ENCODE measurements at regions not wholly inside any gene's neighbourhood (a gene's known extent, or its start where the extent isn't known, plus 50 kb on each side); places are given as distances from the start of the nearest gene placed in this dataset.
"Not testable (repeated sequence)": the region's sequence is repeated elsewhere in the genome, so short reads cannot be mapped to it uniquely, and the experiment has no call there.

GRCh38 chr2:45103351-45104345, 94.4 kb upstream of the SIX2 start:
- DNase-seq: no peak

- no peak for DNase-seq
These were observed 93.4 kb upstream of the SIX2 start for GRCh38 chr2:45102579-45103117.

- DNase-seq: no peak
These were observed 92.9 kb upstream of the SIX2 start for GRCh38 chr2:45102141-45102540.

GRCh38 chr2:45096996-45097395, 87.7 kb upstream of the SIX2 start:
- no peak for DNase-seq

GRCh38 chr2:45096038-45096437, 86.8 kb upstream of the SIX2 start:
- not testable (repeated sequence) for DNase-seq

- no peak for DNase-seq
These were observed 84.4 kb upstream of the SIX2 start for GRCh38 chr2:45093663-45094062.

- DNase-seq: no peak
These were observed 83.9 kb upstream of the SIX2 start for GRCh38 chr2:45093181-45093580.

- no peak for DNase-seq
These were observed 80.5 kb upstream of the SIX2 start for GRCh38 chr2:45089554-45090261.

GRCh38 chr2:45085487-45085886, 76.2 kb upstream of the SIX2 start:
- DNase-seq: no peak

GRCh38 chr2:45084361-45085020, 75.2 kb upstream of the SIX2 start:
- no peak for DNase-seq

- DNase-seq: peak; percentile 30 to 65 (median 39)
These were observed 73.9 kb upstream of the SIX2 start for GRCh38 chr2:45083175-45083574.

GRCh38 chr2:45074713-45075112, 65.5 kb upstream of the SIX2 start:
- DNase-seq: no peak

GRCh38 chr2:45072862-45073237, 63.6 kb upstream of the SIX2 start:
- DNase-seq: no peak

- no peak for DNase-seq
These were observed 63.0 kb upstream of the SIX2 start for GRCh38 chr2:45072064-45072861.

- peak in 2 of 3 experiments; percentile 65 to 68 for DNase-seq
These were observed 60.9 kb upstream of the SIX2 start for GRCh38 chr2:45070113-45070652.

- no peak for DNase-seq
These were observed 60.4 kb upstream of the SIX2 start for GRCh38 chr2:45069684-45070083.

GRCh38 chr2:45068571-45069140, 59.4 kb upstream of the SIX2 start:
- DNase-seq: no peak

GRCh38 chr2:45067859-45068570, 58.8 kb upstream of the SIX2 start:
- DNase-seq: no peak

All from NCI-H1417 (cell line).